ENCODE measurements at regions not wholly inside any gene's neighbourhood (a gene's known extent, or its start where the extent isn't known, plus 50 kb on each side); places are given as distances from the start of the nearest gene placed in this dataset.

GRCh38 chrX:114061226-114061625, 522.7 kb upstream of the HTR2C start:
- TF ChIP-seq CTCF (IDR thresholded peaks at IDR 0.05; ENCODE audit: low read length) (no peak), EZH2 (IDR thresholded peaks at IDR 0.05; ENCODE audit: borderline replicate concordance, low read length) (no peak)

Data from OCI-LY1 (cell line).